RCC 7860 (cell line): ENCODE measurements at regions not wholly inside any gene's neighbourhood (a gene's known extent, or its start where the extent isn't known, plus 50 kb on each side); places are given as distances from the start of the nearest gene placed in this dataset.
"Not testable (repeated sequence)": the region's sequence is repeated elsewhere in the genome, so short reads cannot be mapped to it uniquely, and the experiment has no call there.

Experiments
- DNase-seq: peaks from one replicate; pipeline ENCODE4 v3.0.0-alpha.2; 2015; ENCODE audit warnings: low spot score
- FAIRE-seq: peaks from 2 replicates; lab custom pipeline; 2012; peaks lifted over from hg19 to GRCh38; lab: Jason Lieb, UNC

- FAIRE-seq (peak; percentile 74), DNase-seq (no peak)
Measured at GRCh38 chr13:76829572-76830327, 56.5 kb downstream of the KCTD12 start.

DNA sequence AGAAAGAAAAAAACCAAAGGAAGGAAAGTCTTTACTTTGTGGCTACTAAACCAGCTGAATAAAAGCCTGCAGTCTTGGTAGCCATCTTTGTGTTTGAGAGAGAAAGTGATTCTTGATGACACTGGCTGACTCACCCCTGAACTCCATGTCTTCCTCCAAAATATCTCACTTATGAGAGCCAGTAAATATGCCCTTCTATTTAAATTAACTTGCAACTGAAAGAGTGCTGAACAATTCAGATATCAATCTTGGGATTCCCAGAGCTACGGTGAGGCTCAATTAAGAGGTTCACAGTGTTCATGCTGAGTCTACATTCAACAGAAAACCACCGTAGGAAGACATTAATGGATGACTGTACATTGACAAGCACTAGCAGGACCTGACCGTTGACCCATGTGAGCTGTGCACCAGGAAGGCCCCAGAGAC, 57.9 kb downstream of the KCTD12 start:
- peak; percentile 7 for FAIRE-seq
- DNase-seq = peak; percentile 8

- no peak for DNase-seq
- no peak for FAIRE-seq
Measured at GRCh38 chr13:76826527-76826926, 59.7 kb downstream of the KCTD12 start.

DNA sequence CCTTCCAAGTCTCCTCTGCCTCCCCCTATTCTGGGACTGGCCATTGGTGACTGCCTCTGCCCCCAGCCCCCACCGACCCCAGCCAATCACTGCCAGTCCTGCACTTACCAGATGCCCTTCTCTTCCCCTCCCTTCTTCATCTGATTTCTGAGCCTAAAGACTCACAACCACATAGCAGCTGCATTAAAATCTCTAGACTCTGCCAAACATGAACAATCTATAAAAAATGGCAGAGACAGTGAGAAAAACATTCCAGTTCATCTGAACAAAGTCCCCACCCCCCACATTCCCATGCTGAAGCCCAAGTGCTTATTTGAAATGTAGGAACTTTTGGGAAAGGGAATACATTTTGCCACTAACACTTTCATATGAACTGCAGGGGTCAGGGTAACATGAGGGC, 60.8 kb downstream of the KCTD12 start:
- FAIRE-seq (no peak), DNase-seq (no peak)

GRCh38 chr13:76823969-76824368, 62.2 kb downstream of the KCTD12 start:
- no peak for DNase-seq
- FAIRE-seq = no peak

DNA sequence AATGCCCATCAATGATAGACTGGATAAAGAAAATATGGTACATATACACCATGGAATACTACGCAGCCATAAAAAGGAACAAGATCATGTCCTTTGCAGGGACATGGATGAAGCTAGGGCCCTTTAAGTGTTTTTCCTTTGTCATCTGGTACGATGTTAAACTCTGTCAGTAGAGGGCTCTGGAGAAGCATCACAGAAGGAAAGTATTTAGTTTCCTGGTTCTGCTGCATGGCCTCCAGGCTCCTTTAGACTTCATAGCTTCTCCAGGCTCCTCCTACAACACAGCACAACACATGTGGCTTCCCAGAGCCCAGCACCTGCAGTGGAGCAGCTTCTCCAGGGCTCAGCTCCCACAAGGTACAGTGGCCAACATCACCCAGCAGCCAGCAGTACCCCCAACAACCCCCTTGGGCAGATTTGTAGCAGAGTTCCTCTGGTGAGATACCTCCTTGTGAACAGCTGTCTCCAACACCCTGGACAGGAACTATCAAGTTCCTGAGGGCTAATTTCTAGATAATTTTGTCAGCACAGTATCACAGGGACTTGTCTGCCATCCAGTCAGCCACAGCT, 63.4 kb downstream of the KCTD12 start:
- DNase-seq (peak; percentile 6), FAIRE-seq (no peak)

DNA sequence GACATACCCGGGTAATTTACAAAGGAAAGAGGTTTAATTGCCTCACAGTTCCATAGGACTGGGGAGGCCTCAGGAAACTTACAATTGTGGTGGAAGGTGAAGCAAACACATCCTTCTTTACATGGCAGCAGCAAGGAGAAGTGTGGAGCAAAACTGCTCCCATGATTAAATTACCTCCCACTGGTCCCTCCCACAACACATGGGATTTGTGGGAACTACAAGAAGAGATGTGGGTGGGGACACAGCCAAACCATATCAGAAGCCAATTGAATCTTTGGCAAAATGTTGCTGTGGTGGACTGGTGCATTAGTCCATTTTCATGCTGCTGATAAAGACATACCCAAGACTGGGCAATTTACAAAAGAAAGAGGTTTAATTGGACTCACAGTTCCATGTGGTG, 65.0 kb downstream of the KCTD12 start:
- not testable (repeated sequence) for DNase-seq, FAIRE-seq

DNA sequence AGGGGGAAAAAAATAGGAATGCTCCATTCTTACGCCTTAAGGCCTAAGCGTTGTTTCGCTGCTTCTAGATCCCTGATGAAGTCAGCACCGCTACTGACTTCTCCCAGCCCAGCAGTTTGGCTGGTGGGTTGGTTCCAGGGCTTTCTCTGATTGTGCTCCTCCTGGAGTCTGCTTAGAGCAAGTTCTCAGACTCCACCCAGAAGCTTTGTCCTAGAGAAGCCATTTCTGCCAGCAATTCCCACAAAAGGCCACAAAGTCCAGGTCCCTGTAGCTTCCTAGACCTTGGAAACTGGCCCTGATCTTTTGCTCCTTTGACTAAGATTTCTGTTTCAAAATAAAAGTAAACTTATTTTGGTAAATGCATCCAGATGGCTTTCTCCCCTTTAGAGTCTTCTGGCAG, 65.4 kb downstream of the KCTD12 start:
- DNase-seq (no peak), FAIRE-seq (no peak)

GRCh38 chr13:76816394-76816793, 69.8 kb downstream of the KCTD12 start:
- FAIRE-seq (no peak), DNase-seq (no peak)

DNA sequence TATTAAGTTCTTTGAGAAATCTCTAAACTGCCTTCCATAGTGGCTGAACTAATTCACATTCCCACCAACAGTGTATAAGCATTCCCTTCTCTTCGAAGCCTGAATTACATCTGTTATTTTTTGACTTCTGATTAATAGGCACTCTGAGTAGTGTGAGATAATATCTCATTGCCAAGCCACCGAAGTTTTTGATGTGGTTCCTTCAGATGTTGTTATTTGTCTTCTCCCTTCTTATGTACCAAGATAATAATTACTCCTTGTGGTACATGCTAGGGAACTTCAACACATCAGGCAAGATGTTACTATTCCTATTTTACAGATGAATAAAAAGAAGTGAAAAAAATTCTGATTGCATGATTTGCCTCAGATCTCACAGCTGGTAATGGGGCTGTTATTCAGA, 70.9 kb downstream of the KCTD12 start:
- DNase-seq (no peak), FAIRE-seq (no peak)

DNA sequence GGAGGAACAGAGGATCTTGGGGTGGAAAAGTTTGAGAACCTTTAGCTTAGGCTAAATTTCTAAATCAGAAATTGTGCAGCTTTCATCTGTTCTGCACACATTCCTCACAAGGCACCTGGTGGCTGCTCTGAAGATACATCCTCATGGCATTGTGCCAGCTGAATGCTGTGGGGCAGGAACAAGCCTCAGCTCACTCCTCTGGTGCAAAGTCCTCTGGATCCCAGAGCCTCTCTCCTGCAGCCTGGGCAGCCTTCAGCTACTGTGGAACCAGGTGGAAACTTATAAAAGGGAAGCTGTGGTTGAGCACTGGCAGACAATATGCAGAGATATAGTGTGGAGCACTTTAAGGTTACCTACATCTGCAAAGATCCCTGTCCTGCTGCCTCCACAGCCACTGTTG, 72.3 kb downstream of the KCTD12 start:
- FAIRE-seq (no peak), DNase-seq (no peak)

DNA sequence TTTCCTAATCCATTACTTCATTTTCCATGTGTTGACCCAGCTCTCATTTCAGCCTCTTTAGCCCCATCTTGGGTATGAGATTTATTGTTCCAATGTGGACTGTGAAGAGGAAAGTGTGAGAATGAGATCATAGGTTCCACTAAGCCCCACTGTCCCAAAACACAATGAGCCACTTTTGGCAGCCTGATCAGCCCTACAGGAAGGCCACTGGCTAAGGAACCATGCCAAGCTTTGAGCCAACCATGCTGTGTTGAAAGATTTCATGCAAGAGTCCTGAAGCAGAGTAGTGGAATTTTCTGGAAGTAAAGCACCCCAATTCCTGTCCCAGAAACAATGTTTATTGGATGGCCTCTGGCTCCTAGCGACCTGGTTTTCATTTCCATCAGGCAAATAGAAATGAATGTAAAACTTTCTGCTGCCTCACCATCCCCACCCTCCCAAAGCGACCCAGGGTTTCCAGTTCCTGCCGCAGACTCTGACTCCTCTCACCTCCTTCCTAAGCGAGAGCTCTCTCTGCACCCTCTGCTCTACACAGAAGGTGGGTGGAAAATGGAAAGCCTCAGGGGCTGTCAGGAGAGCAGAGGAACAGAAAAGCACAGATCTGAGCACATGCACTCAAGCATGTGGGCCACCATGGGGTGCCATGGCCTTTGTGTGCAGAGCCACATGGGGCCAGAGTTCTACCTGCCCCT, 73.1 kb downstream of the KCTD12 start:
- FAIRE-seq = no peak
- no peak for DNase-seq

GRCh38 chr13:76812206-76812897, 73.9 kb downstream of the KCTD12 start:
- FAIRE-seq (no peak), DNase-seq (no peak)

- DNase-seq = no peak
- FAIRE-seq = no peak
Measured at GRCh38 chr13:76809389-76809788, 76.8 kb downstream of the KCTD12 start.

- FAIRE-seq (no peak), DNase-seq (no peak)
Measured at GRCh38 chr13:76808927-76809326, 77.3 kb downstream of the KCTD12 start.

- no peak for DNase-seq
- FAIRE-seq = no peak
Measured at GRCh38 chr13:76804801-76805200, 81.4 kb downstream of the KCTD12 start.

DNA sequence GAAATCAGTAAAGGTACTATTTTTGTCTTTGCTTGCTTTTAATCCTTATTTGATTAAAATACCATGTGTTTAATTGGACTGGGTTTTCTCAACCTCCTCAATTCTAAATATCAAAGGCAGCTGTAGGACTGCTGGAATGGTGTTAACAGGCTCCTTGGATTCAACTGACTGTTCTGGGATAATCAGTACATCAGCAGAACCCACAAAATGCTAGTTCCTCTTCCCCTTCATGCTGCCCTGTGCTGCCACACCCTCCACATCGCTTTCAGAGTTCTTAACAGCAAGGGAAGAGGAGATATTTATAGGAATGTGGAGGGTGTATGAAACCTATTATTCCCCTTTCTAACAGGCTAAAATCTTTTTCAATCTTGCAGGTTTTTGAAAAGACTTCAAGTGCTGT, 82.4 kb downstream of the KCTD12 start:
- FAIRE-seq = no peak
- no peak for DNase-seq

GRCh38 chr13:76800943-76801342, 85.3 kb downstream of the KCTD12 start:
- FAIRE-seq (no peak), DNase-seq (no peak)

GRCh38 chr13:76799696-76800095, 86.5 kb downstream of the KCTD12 start:
- FAIRE-seq = no peak
- DNase-seq = no peak

DNA sequence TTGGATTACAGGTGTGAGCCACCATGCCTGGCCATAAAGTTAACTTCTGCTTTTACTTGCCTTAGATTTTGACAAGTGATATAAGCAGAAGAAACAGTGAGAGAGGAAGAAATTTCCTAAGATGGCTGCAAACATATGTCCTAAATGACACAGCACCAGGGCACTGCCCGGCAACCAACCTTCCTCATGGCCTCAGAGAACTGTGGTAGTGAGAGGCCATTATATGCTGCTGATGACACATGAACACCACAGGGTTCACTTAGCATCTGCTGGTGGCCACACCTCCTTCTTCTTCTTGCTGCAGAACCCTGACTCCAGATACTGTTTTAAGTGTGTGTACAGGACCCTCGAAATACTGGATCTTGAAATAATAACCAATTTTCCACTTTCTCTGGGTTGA, 88.2 kb downstream of the KCTD12 start:
- DNase-seq = no peak
- no peak for FAIRE-seq

DNA sequence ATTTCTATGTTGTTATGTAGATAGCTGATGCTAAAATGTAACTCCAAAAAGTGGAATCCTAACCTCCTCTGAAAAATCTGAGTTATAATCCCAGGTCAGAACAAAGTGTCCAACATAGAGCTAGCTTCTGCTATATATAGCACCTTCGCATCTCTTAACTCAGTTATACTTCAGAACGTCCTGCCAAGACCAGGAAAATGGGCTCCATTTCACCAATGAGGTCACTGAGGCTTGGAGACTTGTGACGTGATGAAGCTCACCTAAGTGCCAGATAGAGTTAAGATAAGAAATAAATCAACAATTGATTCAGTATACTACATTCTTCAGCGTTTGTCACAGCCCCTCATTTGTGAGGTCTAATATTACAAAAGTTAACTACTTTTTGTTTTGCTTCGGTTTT, 88.8 kb downstream of the KCTD12 start:
- no peak for DNase-seq
- FAIRE-seq = no peak

- no peak for DNase-seq
- FAIRE-seq = no peak
Measured at GRCh38 chr13:76796851-76797250, 89.4 kb downstream of the KCTD12 start.
